ENCODE measurements at regions not wholly inside any gene's neighbourhood (a gene's known extent, or its start where the extent isn't known, plus 50 kb on each side); places are given as distances from the start of the nearest gene placed in this dataset.

DNA sequence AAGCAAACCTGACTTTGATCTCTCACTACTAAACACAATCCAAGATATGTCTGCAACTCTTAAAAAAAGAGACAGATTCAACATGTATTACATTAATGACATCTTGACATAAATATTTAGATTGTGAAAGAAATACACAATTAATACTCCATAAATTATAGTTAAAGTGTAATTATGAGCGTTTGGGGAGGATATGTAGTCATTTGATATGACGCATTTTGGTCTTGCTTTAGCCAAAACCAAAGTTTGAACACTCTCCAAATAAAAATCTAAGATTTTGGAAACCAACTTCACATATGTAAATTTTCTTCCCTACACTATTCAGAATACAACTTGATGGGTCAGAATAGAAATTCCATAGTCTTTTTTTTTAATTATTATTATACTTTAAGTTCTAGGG, 1257.6 kb downstream of the SLC16A7 start:
- TF ChIP-seq, protein P1, sequence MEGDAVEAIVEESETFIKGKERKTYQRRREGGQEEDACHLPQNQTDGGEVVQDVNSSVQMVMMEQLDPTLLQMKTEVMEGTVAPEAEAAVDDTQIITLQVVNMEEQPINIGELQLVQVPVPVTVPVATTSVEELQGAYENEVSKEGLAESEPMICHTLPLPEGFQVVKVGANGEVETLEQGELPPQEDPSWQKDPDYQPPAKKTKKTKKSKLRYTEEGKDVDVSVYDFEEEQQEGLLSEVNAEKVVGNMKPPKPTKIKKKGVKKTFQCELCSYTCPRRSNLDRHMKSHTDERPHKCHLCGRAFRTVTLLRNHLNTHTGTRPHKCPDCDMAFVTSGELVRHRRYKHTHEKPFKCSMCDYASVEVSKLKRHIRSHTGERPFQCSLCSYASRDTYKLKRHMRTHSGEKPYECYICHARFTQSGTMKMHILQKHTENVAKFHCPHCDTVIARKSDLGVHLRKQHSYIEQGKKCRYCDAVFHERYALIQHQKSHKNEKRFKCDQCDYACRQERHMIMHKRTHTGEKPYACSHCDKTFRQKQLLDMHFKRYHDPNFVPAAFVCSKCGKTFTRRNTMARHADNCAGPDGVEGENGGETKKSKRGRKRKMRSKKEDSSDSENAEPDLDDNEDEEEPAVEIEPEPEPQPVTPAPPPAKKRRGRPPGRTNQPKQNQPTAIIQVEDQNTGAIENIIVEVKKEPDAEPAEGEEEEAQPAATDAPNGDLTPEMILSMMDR (IDR thresholded peaks at IDR 0.05): no peak
- TF ChIP-seq POLR2A (IDR thresholded peaks at IDR 0.05): no peak
